GM12878 (cell line): ENCODE measurements at regions not wholly inside any gene's neighbourhood (a gene's known extent, or its start where the extent isn't known, plus 50 kb on each side); places are given as distances from the start of the nearest gene placed in this dataset.

Source experiments
- ATAC-seq: fragments of 200-7000 bp; cut with Tn5 transposase; 3 replicates; pipeline ENCODE4 v1.9.1; 2020; ENCODE audit warnings: mild to moderate bottlenecking, moderate library complexity
- BruUV-seq: library from RNA; stranded (reverse); fragments of 400-500 nt; replicated peaks from 2 replicates; lab custom pipeline; 2021; lab: Mats Ljungman, UMichigan
- CTCF ChIA-PET: fragments of 300-600 bp; sonication (Branson Sonifier 250); formaldehyde crosslinking; extraction: SDS; loops from one replicate; lab custom pipeline; 2021; ENCODE audit warnings: inconsistent platforms; lab: Yijun Ruan, JAX
- POLR2A ChIA-PET: fragments of 350-600 bp; formaldehyde crosslinking; extraction: SDS; loops from one replicate; lab custom pipeline; 2021; ENCODE audit warnings: inconsistent platforms; lab: Charles Lee
- RAD21 ChIA-PET: fragments of 300-600 bp; sonication (Branson Sonifier 250); formaldehyde crosslinking; loops from one replicate; lab custom pipeline; 2023; ENCODE audit warnings: antibody characterized with exemption; ENCODE audit not compliant: unreplicated experiment; lab: Charles Lee
- SMC1A ChIA-PET: fragments of 300-600 bp; sonication (Branson Sonifier 250); formaldehyde crosslinking; loops from one replicate; lab custom pipeline; 2023; ENCODE audit not compliant: unreplicated experiment, uncharacterized antibody; lab: Charles Lee
- DNase-seq: peaks from one replicate; pipeline ENCODE4 v3.0.0-alpha.2; 2011; ENCODE audit warnings: low read depth, low spot score
- FAIRE-seq: peaks from 3 replicates; lab custom pipeline; 2011; peaks lifted over from hg19 to GRCh38; lab: Jason Lieb, UNC
- H2AFZ ChIP-seq: 2 replicates; pipeline ENCODE4 v1.6.0; 2011; ENCODE audit warnings: low read depth, low read length, control low read depth; ENCODE audit not compliant: control insufficient read depth
- H3K27ac ChIP-seq: 2 replicates; pipeline ENCODE4 v1.5.1; 2011; ENCODE audit warnings: control low read depth; ENCODE audit not compliant: control insufficient read depth, insufficient read depth
- H3K27me3 ChIP-seq, 2 experiments: replicated peaks in 1 of 2; 2 replicates each; pipeline versions ENCODE4 v1.6.0 to v1.6.1; 2011; ENCODE audit warnings: low read length in 1 of 2; ENCODE audit not compliant: control insufficient read depth in 2 of 2, insufficient read depth in 2 of 2
- H3K36me3 ChIP-seq, 2 experiments: 2 replicates each; pipeline ENCODE4 v1.5.1; 2011; ENCODE audit warnings: low read length in 1 of 2; ENCODE audit not compliant: control insufficient read depth in 2 of 2, insufficient read depth in 2 of 2
- H3K4me1 ChIP-seq: 2 replicates; pipeline ENCODE4 v1.6.1; 2011; ENCODE audit warnings: mild to moderate bottlenecking, low read length, moderate library complexity, mixed read lengths; ENCODE audit not compliant: control insufficient read depth, insufficient read depth
- H3K4me2 ChIP-seq: 2 replicates; pipeline ENCODE4 v1.6.0; 2011; ENCODE audit warnings: control low read depth; ENCODE audit not compliant: control insufficient read depth, insufficient read depth
- H3K4me3 ChIP-seq: fragments of 200-600 bp; sonication (generic); 2 replicates; pipeline ENCODE4 v1.5.1; 2016
- H3K79me2 ChIP-seq: 2 replicates; pipeline ENCODE4 v1.6.0; 2011; ENCODE audit warnings: low read length; ENCODE audit not compliant: control insufficient read depth, insufficient read depth
- H3K9ac ChIP-seq: 2 replicates; pipeline ENCODE4 v1.8.0; 2011; ENCODE audit warnings: low read length, control low read depth, mixed read lengths; ENCODE audit not compliant: control insufficient read depth, insufficient read depth
- H3K9me3 ChIP-seq: replicated peaks from 3 replicates; pipeline ENCODE4 v1.5.1; 2011; ENCODE audit warnings: mild to moderate bottlenecking, low read length; ENCODE audit not compliant: control insufficient read depth, insufficient read depth
- H4K20me1 ChIP-seq: 2 replicates; pipeline ENCODE4 v1.6.0; 2011; ENCODE audit not compliant: control insufficient read depth, insufficient read depth
- BCL11A ChIP-seq: IDR thresholded peaks from 2 replicates; pipeline ENCODE4 v1.6.1; 2011; ENCODE audit warnings: low read depth, low read length
- BHLHE40 ChIP-seq, 2 experiments: fragments of 450-650 bp in 1 of 2; IDR thresholded peaks; 2 replicates each; pipeline ENCODE4 v1.6.1; 2011 to 2017; ENCODE audit warnings: low read depth in 2 of 2, borderline replicate concordance in 1 of 2, improper control_type of control experiment in 1 of 2, low read length in 1 of 2, mild to moderate bottlenecking in 1 of 2
- CEBPB ChIP-seq, 2 experiments: fragments of 150-350 bp in 1 of 2; IDR thresholded peaks; 2 replicates each; pipeline ENCODE4 v1.6.1; 2012 to 2014; ENCODE audit warnings: low read depth in 2 of 2, low read length in 2 of 2, borderline replicate concordance in 1 of 2, inconsistent platforms in 1 of 2
- EED ChIP-seq: sonication (generic); IDR thresholded peaks from 2 replicates; pipeline ENCODE4 v1.6.1; 2016; ENCODE audit warnings: antibody characterized with exemption, low read depth
- LARP7 ChIP-seq: fragments of 450-650 bp; IDR thresholded peaks from 2 replicates; pipeline ENCODE4 v1.6.1; 2017; ENCODE audit warnings: mild to moderate bottlenecking
- MEF2B ChIP-seq: fragments of 450-650 bp; IDR thresholded peaks from 2 replicates; pipeline ENCODE4 v1.6.1; 2018; ENCODE audit warnings: mild to moderate bottlenecking, moderate library complexity; ENCODE audit not compliant: partially characterized antibody, poor library complexity, severe bottlenecking
- POLR2AphosphoS2 ChIP-seq: IDR thresholded peaks from 2 replicates; pipeline ENCODE4 v1.6.1; 2011; ENCODE audit warnings: low read depth, mild to moderate bottlenecking, low read length, improper control_type of control experiment, moderate library complexity
- RUNX3 ChIP-seq: IDR thresholded peaks from 2 replicates; pipeline ENCODE4 v1.6.1; 2012; ENCODE audit warnings: low read length, inconsistent platforms
- SIN3A ChIP-seq: IDR thresholded peaks from 2 replicates; pipeline ENCODE4 v1.6.1; 2012; ENCODE audit warnings: low read depth, low read length, improper control_type of control experiment
- SMAD5 ChIP-seq: IDR thresholded peaks from 2 replicates; pipeline ENCODE4 v1.6.1; 2016; ENCODE audit warnings: antibody characterized with exemption, low read depth
- TARDBP ChIP-seq: IDR thresholded peaks from 2 replicates; pipeline ENCODE4 v1.6.1; 2016; ENCODE audit warnings: borderline replicate concordance
- TCF12 ChIP-seq: IDR thresholded peaks from 2 replicates; pipeline ENCODE4 v1.6.1; 2011; ENCODE audit warnings: low read depth, mild to moderate bottlenecking, low read length
- ZNF207 ChIP-seq: fragments of 450-650 bp; IDR thresholded peaks from 2 replicates; pipeline ENCODE4 v1.6.1; 2014; ENCODE audit warnings: antibody characterized with exemption, mild to moderate bottlenecking, borderline replicate concordance
- ZNF622 ChIP-seq: fragments of 450-650 bp; IDR thresholded peaks from 2 replicates; pipeline ENCODE4 v1.6.1; 2017; ENCODE audit warnings: mild to moderate bottlenecking, inconsistent platforms
- ZSCAN29 ChIP-seq: fragments of 450-650 bp; IDR thresholded peaks from 2 replicates; pipeline ENCODE4 v1.6.1; 2017; ENCODE audit warnings: mild to moderate bottlenecking, moderate library complexity
- WGBS: methylation state at CpG from one replicate; pipeline ENCODE4 v1.1.6; 2016; ENCODE audit warnings: low lambda C conversion rate; ENCODE audit not compliant: insufficient replicate concordance, insufficient coverage; ENCODE audit errors: missing lambda C conversion rate; 5-methylcytosine and 5-hydroxymethylcytosine counted together
- in situ Hi-C: fragments of 300-500 bp; cut with MboI; formaldehyde crosslinking; loops from 9 replicates; pipeline ENCODE4 v1.14.3; 2018; ENCODE audit warnings: mixed read lengths
- intact Hi-C: fragments of 100-400 bp; cut with micrococcal nuclease; formaldehyde crosslinking; loops from one replicate; pipeline ENCODE4 v1.14.2; 2022; ENCODE audit not compliant: unreplicated experiment
- TF ChIP-seq, protein P1 (sequence below): fragments of 450-650 bp; IDR thresholded peaks from 2 replicates; pipeline ENCODE4 v1.6.1; 2016; ENCODE audit warnings: mild to moderate bottlenecking

DNA sequence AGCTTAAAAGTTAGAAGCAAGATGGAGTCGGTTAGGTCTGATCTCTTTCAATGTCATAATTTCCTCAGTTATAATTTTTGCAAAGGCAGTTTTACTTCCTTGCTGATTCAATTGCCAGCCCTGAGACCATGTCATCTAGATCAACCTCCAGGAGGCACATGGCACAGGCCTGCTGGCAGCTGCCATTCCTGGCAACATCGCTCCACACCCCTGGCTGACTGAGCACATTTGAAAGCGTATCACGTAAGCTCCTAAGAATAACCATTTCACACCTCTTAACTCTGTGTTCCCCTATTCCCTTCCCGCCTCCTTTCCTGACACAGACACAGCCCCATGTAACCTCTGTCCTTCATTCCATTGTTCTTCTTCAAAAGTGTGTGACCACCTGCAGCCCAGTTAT is 313.9 kb upstream of the CTNNB1 start:
- BruUV-seq = no TSS peak
- ChIA-PET RAD21 (no interaction called here), POLR2A (no interaction called here), SMC1A (no interaction called here), CTCF (no interaction called here)
- H4K20me1 ChIP-seq = no peaks in the 10 kb centered on the region
- FAIRE-seq (no peak), DNase-seq (no peak), ATAC-seq (no peak)
- TF ChIP-seq BHLHE40 (IDR thresholded peaks at IDR 0.05; ENCODE audit: borderline replicate concordance in 1 of 2, low read depth in 2 of 2, low read length in 1 of 2) (no peak), LARP7 (no peak), ZSCAN29 (no peak), ZNF207 (no peak), MEF2B (no peak), SMAD5 (no peak), CEBPB (IDR thresholded peaks at IDR 0.05; ENCODE audit: borderline replicate concordance in 1 of 2, low read depth in 2 of 2, low read length in 2 of 2) (no peak), POLR2AphosphoS2 (no peak), TCF12 (no peak), BCL11A (no peak), EED (no peak), ZNF622 (no peak), TARDBP (no peak), SIN3A (no peak), RUNX3 (no peak)
- TF ChIP-seq, protein P1, sequence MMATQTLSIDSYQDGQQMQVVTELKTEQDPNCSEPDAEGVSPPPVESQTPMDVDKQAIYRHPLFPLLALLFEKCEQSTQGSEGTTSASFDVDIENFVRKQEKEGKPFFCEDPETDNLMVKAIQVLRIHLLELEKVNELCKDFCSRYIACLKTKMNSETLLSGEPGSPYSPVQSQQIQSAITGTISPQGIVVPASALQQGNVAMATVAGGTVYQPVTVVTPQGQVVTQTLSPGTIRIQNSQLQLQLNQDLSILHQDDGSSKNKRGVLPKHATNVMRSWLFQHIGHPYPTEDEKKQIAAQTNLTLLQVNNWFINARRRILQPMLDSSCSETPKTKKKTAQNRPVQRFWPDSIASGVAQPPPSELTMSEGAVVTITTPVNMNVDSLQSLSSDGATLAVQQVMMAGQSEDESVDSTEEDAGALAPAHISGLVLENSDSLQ = no peak
- H2AFZ ChIP-seq = no peak overlapping the region
- intact Hi-C loops (no loop called here), in situ Hi-C loops (no loop called here)
- no peaks in the 10 kb centered on the region for H3K9me3 ChIP-seq
- 56% methylated on average over 5 of the region's 5 CpGs for WGBS
- no peaks in the 10 kb centered on the region for H3K4me1 ChIP-seq
- H3K36me3 ChIP-seq = no peaks in the 10 kb centered on the region
- H3K79me2 ChIP-seq = no peaks in the 10 kb centered on the region
- H3K27me3 ChIP-seq = no peaks in the 10 kb centered on the region; a peak in 1 of 4 replicates
- no peak overlapping the region for H3K4me3 ChIP-seq
- H3K4me2 ChIP-seq = no peak overlapping the region
- no peak overlapping the region for H3K27ac ChIP-seq
- no peak overlapping the region for H3K9ac ChIP-seq
